PC-3 (cell line): ENCODE measurements at regions not wholly inside any gene's neighbourhood (a gene's known extent, or its start where the extent isn't known, plus 50 kb on each side); places are given as distances from the start of the nearest gene placed in this dataset.

ENCODE experiments used
- EZH2phosphoT487 ChIP-seq: fragments of 300-600 bp; sonication (generic); IDR thresholded peaks from 2 replicates; pipeline ENCODE4 v1.6.1; 2018; ENCODE audit warnings: mild to moderate bottlenecking, antibody characterized with exemption, low read length, borderline replicate concordance
- TF ChIP-seq, protein P1 (sequence below): fragments of 300-600 bp; sonication (generic); conservative IDR thresholded peaks from 2 replicates; pipeline ENCODE4 v1.5.1; 2017; ENCODE audit warnings: antibody characterized with exemption, low read depth, mild to moderate bottlenecking, low read length

DNA sequence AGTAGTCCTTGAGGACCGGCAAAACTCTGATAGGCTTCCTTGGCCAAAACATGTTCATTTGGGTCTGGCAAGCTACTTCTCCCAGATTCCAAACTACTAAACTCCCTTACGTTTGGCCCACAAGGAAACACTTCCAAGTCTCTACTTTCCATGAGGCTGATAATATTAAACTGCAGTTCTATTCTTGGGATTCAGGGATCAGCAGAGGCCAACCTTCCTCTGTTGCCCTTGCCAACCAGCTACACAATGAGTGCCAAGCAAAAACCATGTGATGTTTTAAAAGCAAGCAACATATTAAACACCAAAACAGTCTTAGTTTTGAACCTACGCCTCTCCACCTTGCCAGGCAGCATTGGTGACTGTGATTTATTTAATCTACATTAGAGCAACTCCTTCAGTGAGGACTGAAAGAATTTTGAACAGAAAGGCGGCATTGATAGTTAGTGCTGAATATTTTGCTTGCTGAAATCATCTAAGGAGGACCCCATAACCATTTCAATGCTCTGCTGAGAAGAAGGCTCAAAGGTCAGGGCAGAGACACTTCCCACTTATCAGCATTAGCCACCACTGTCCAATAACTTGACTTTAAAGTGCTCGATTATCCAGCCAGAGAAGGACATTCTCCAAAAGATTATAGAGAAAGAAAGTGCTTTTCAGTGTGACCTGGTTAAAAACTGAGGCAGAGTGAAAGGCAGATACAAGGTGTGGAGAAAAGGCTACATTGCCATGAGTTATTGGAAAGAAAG, 287.1 kb downstream of the TBC1D4 start:
- no peak for TF ChIP-seq EZH2phosphoT487
- TF ChIP-seq, protein P1, sequence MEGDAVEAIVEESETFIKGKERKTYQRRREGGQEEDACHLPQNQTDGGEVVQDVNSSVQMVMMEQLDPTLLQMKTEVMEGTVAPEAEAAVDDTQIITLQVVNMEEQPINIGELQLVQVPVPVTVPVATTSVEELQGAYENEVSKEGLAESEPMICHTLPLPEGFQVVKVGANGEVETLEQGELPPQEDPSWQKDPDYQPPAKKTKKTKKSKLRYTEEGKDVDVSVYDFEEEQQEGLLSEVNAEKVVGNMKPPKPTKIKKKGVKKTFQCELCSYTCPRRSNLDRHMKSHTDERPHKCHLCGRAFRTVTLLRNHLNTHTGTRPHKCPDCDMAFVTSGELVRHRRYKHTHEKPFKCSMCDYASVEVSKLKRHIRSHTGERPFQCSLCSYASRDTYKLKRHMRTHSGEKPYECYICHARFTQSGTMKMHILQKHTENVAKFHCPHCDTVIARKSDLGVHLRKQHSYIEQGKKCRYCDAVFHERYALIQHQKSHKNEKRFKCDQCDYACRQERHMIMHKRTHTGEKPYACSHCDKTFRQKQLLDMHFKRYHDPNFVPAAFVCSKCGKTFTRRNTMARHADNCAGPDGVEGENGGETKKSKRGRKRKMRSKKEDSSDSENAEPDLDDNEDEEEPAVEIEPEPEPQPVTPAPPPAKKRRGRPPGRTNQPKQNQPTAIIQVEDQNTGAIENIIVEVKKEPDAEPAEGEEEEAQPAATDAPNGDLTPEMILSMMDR = no peak
